PC-3 (cell line): ENCODE measurements at regions not wholly inside any gene's neighbourhood (a gene's known extent, or its start where the extent isn't known, plus 50 kb on each side); places are given as distances from the start of the nearest gene placed in this dataset.

ENCODE experiments used
- ATAC-seq: fragments of 200-7000 bp; cut with Tn5 transposase; 2 replicates; pipeline ENCODE4 v1.9.1; 2020; ENCODE audit warnings: mild to moderate bottlenecking, moderate library complexity
- BruUV-seq: library from RNA; stranded (reverse); fragments of 400-500 nt; replicated peaks from 2 replicates; lab custom pipeline; 2021; lab: Mats Ljungman, UMichigan
- CTCF ChIA-PET: fragments of 300-600 bp; sonication (Branson Sonifier 250); formaldehyde crosslinking; loops from one replicate; lab custom pipeline; 2022; ENCODE audit warnings: antibody characterized with exemption; lab: Charles Lee
- POLR2A ChIA-PET: fragments of 300-600 bp; sonication (Branson Sonifier 250); formaldehyde crosslinking; loops from one replicate; lab custom pipeline; 2022; ENCODE audit warnings: antibody characterized with exemption; ENCODE audit not compliant: unreplicated experiment; lab: Charles Lee
- DNase-seq: peaks from one replicate; pipeline ENCODE4 v3.0.0-alpha.2; 2015
- H2AFZ ChIP-seq: fragments of 300-600 bp; sonication (generic); 2 replicates; pipeline ENCODE4 v1.6.0; 2016; ENCODE audit warnings: antibody characterized with exemption, low read length
- H3F3A ChIP-seq: fragments of 300-600 bp; sonication (generic); one replicate; pipeline ENCODE4 v1.6.0; 2017; ENCODE audit warnings: antibody characterized with exemption, low read length, control low read depth, mild to moderate bottlenecking; ENCODE audit not compliant: unreplicated experiment
- H3K27ac ChIP-seq: fragments of 300-600 bp; sonication (generic); 2 replicates; pipeline ENCODE4 v1.5.1; 2016; ENCODE audit warnings: mild to moderate bottlenecking, low read length
- H3K27me3 ChIP-seq: fragments of 300-600 bp; sonication (generic); 2 replicates; pipeline ENCODE4 v1.6.1; 2016; ENCODE audit warnings: low read length, mixed read lengths
- H3K36me3 ChIP-seq: fragments of 300-600 bp; sonication (generic); 2 replicates; pipeline ENCODE4 v1.6.1; 2016; ENCODE audit warnings: low read depth, mixed run types, low read length, mixed read lengths
- H3K4me1 ChIP-seq: fragments of 300-600 bp; sonication (generic); 2 replicates; pipeline ENCODE4 v1.5.1; 2016; ENCODE audit warnings: low read length; ENCODE audit not compliant: insufficient read depth
- H3K4me2 ChIP-seq: fragments of 300-600 bp; sonication (generic); 2 replicates; pipeline ENCODE4 v1.6.0; 2016; ENCODE audit warnings: low read length
- H3K4me3 ChIP-seq: fragments of 300-600 bp; sonication (generic); 2 replicates; pipeline ENCODE4 v1.5.1; 2016; ENCODE audit warnings: mild to moderate bottlenecking, low read length, mixed read lengths
- H3K79me2 ChIP-seq: fragments of 300-600 bp; sonication (generic); 2 replicates; pipeline ENCODE4 v1.6.1; 2017; ENCODE audit warnings: low read length, mixed read lengths
- H3K9ac ChIP-seq: fragments of 300-600 bp; sonication (generic); 2 replicates; pipeline ENCODE4 v1.6.0; 2016; ENCODE audit warnings: mild to moderate bottlenecking, low read length
- H3K9me2 ChIP-seq: fragments of 300-600 bp; sonication (generic); replicated peaks from 2 replicates; pipeline ENCODE4 v1.6.1; 2016; ENCODE audit warnings: mixed run types, low read length, mixed read lengths
- H3K9me3 ChIP-seq: fragments of 300-600 bp; sonication (generic); 2 replicates; pipeline ENCODE4 v1.6.1; 2016; ENCODE audit warnings: low read length, mixed read lengths
- H4K20me1 ChIP-seq: fragments of 300-600 bp; sonication (generic); 2 replicates; pipeline ENCODE4 v1.6.1; 2016; ENCODE audit warnings: low read length, mixed read lengths
- CTCF ChIP-seq: fragments of 300-600 bp; sonication (generic); conservative IDR thresholded peaks from 2 replicates; pipeline ENCODE4 v1.5.1; 2017; ENCODE audit warnings: antibody characterized with exemption, low read depth, mild to moderate bottlenecking, low read length
- EZH2 ChIP-seq: fragments of 300-600 bp; sonication (generic); IDR thresholded peaks from one replicate; pipeline ENCODE4 v1.6.1; 2017; ENCODE audit warnings: antibody characterized with exemption, mild to moderate bottlenecking, low read length; ENCODE audit not compliant: unreplicated experiment
- EZH2phosphoT487 ChIP-seq: fragments of 300-600 bp; sonication (generic); IDR thresholded peaks from 2 replicates; pipeline ENCODE4 v1.6.1; 2018; ENCODE audit warnings: mild to moderate bottlenecking, antibody characterized with exemption, low read length, borderline replicate concordance
- intact Hi-C: fragments of 100-400 bp; cut with micrococcal nuclease; formaldehyde crosslinking; loops from 2 replicates; pipeline ENCODE4 v1.9.0; 2023

GRCh38 chr20:48096957-48097890 lies 311.9 kb upstream of the SULF2 start:
- Histone ChIP-seq H4K20me1 (no peaks in the 10 kb centered on the region), H3K9me2 (no peaks in the 10 kb centered on the region), H3K9ac (no peak overlapping the region), H3F3A (no peaks in the 10 kb centered on the region), H3K4me1 (no peaks in the 10 kb centered on the region), H3K9me3 (no peaks in the 10 kb centered on the region), H3K4me3 (no peak overlapping the region), H3K4me2 (no peak overlapping the region), H2AFZ (no peak overlapping the region), H3K79me2 (no peaks in the 10 kb centered on the region), H3K27ac (no peak overlapping the region), H3K36me3 (no peaks in the 10 kb centered on the region), H3K27me3 (no peaks in the 10 kb centered on the region)
- DNase-seq (no peak), ATAC-seq (no peak)
- ChIA-PET POLR2A (no interaction called here), CTCF (no interaction called here)
- no peak for TF ChIP-seq CTCF
- TF ChIP-seq EZH2: no peak
- TF ChIP-seq EZH2phosphoT487: no peak
- intact Hi-C loops: no loop called here
- BruUV-seq: no TSS peak

DNA sequence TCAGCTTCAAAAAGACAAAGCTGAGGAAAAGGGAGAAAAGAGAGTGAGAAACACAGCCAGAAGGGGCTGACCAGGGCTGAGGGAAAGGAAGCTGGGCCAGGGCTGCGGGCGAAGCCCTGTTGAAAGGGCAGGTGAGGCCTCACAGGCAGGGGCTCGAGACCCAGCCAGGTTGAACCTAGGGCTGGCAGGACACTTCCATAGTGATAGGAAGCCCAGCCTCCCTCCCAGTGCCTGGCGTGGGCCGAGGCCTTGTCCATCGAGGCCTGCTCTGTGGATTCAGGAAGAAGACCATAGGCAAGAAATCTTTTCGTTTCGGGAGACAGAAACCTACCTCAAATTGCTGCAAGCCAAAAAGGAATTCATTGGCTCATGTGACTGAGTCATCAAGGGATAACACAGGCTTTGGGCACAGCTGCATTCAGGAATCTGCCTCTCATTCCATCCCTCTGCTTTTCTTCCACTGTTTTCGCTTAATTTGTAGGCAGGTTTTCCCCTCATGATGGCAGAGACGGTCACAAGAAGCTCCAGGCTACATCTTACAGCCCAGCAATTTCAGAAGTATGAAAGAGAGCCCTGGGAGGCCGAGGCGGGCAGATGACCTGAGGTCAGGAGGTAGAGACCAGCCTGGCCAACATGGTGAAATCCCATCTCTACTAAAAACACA lies 311.1 kb upstream of the SULF2 start:
- intact Hi-C loops: no loop called here
- H3K9me2 ChIP-seq: no peaks in the 10 kb centered on the region
- H3K36me3 ChIP-seq: no peaks in the 10 kb centered on the region
- no TSS peak for BruUV-seq
- H2AFZ ChIP-seq: no peak overlapping the region
- H3K27me3 ChIP-seq: no peaks in the 10 kb centered on the region
- no peak overlapping the region for H3K27ac ChIP-seq
- no peak overlapping the region for H3K4me2 ChIP-seq
- ChIA-PET CTCF (no interaction called here), POLR2A (no interaction called here)
- H3K79me2 ChIP-seq: no peaks in the 10 kb centered on the region
- H4K20me1 ChIP-seq: no peaks in the 10 kb centered on the region
- H3K9me3 ChIP-seq: no peaks in the 10 kb centered on the region
- DNase-seq (no peak), ATAC-seq (no peak)
- no peak for TF ChIP-seq EZH2phosphoT487
- no peak for TF ChIP-seq EZH2
- TF ChIP-seq CTCF: no peak
- no peaks in the 10 kb centered on the region for H3K4me1 ChIP-seq
- H3K9ac ChIP-seq: no peak overlapping the region
- H3F3A ChIP-seq: no peaks in the 10 kb centered on the region
- no peak overlapping the region for H3K4me3 ChIP-seq

- no peaks in the 10 kb centered on the region for H3K79me2 ChIP-seq
- H3K4me1 ChIP-seq: no peaks in the 10 kb centered on the region
- DNase-seq (no peak), ATAC-seq (no peak)
- BruUV-seq: no TSS peak
- H3K9ac ChIP-seq: no peak overlapping the region
- TF ChIP-seq EZH2 (no peak), CTCF (no peak), EZH2phosphoT487 (no peak)
- POLR2A ChIA-PET: no interaction called here
- H4K20me1 ChIP-seq: no peaks in the 10 kb centered on the region
- H3F3A ChIP-seq: no peaks in the 10 kb centered on the region
- intact Hi-C loops: no loop called here
- no peak overlapping the region for H2AFZ ChIP-seq
- no peaks in the 10 kb centered on the region for H3K27me3 ChIP-seq
- H3K27ac ChIP-seq: no peak overlapping the region
- no peak overlapping the region for H3K4me2 ChIP-seq
- H3K9me3 ChIP-seq: no peaks in the 10 kb centered on the region
- H3K36me3 ChIP-seq: no peaks in the 10 kb centered on the region
- H3K9me2 ChIP-seq: no peaks in the 10 kb centered on the region
- CTCF ChIA-PET: no interaction called here
- no peak overlapping the region for H3K4me3 ChIP-seq
Observed at GRCh38 chr20:48094944-48095343, 309.7 kb upstream of the SULF2 start.
